ENCODE measurements at regions not wholly inside any gene's neighbourhood (a gene's known extent, or its start where the extent isn't known, plus 50 kb on each side); places are given as distances from the start of the nearest gene placed in this dataset.

DNA sequence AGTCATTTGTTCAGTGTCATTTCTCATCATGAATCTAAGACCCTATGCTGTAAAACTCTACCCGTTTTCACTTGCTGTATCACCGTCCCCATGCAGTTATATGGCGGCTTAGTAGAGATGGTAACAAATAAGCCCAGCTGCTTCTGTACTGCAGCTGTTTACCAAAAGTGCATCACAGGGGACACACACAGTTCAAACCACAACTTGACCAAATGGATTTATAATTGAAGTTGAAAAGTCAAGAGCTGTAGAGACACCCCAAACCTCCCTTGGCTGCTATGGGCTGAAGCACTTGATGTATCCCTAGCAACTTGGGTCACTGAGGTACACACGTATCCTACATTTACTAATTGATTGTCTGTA, 219.0 kb upstream of the FGF13 start:
- H3K4me2 ChIP-seq (ENCODE audit: insufficient read depth in 1 of 2, low read depth in 2 of 2, low read length in 2 of 2) = no peak overlapping the region
- H3K4me1 ChIP-seq (replicated peaks in 1 of 4; ENCODE audit: control insufficient read depth in 3 of 4, insufficient read depth in 4 of 4, low read length in 3 of 4) = no peaks in the 10 kb centered on the region
- H3K23ac ChIP-seq (ENCODE audit: insufficient read length) = no peak overlapping the region
- H2BK120ac ChIP-seq (replicated peaks; ENCODE audit: low read depth, low read length) = no peak overlapping the region
- DNase-seq (ENCODE audit: low read depth in 1 of 2, low spot score in 2 of 2) (no peak), FAIRE-seq (no peak)
- no peak overlapping the region for H2AK5ac ChIP-seq (ENCODE audit: low read depth, low read length)
- ChIA-PET CTCF (ENCODE audit: partially characterized antibody) (no interaction called here), POLR2A (ENCODE audit: partially characterized antibody) (interaction anchor here (0.6 kb wide), 1 partner anchor 1553 kb away, joined by 3 read pairs; no protein-coding TSS in a partner anchor)
- no peak overlapping the region for H3K27ac ChIP-seq (ENCODE audit: low read depth, low read length)
- no peak overlapping the region for H3K4me3 ChIP-seq (ENCODE audit: extremely low read depth in 1 of 4, insufficient read depth in 2 of 4, low read depth in 3 of 4, low read length in 4 of 4)
- H3K9me3 ChIP-seq (ENCODE audit: insufficient read depth in 2 of 2, low read depth in 1 of 2, low read length in 1 of 2) = no peaks in the 10 kb centered on the region
- no peaks in the 10 kb centered on the region for H4K20me1 ChIP-seq (replicated peaks in 1 of 2; ENCODE audit: control insufficient read depth in 1 of 2, insufficient read depth in 2 of 2, low read length in 2 of 2)
- no peak overlapping the region for H4K5ac ChIP-seq (ENCODE audit: insufficient read length, low read depth, low read length)
- H3K79me2 ChIP-seq (ENCODE audit: control insufficient read depth in 1 of 2, insufficient read depth in 2 of 2, low read length in 2 of 2) = no peaks in the 10 kb centered on the region
- no peak overlapping the region for H2BK20ac ChIP-seq (ENCODE audit: low read length)
- no peak overlapping the region for H2BK12ac ChIP-seq (ENCODE audit: low read depth, low read length)
- H3K79me1 ChIP-seq (ENCODE audit: low read depth, low read length) = no peaks in the 10 kb centered on the region
- no peak overlapping the region for H3K18ac ChIP-seq (ENCODE audit: extremely low read depth, low read length)
- no peaks in the 10 kb centered on the region for H3K23me2 ChIP-seq (ENCODE audit: low read depth, low read length)
- no peaks in the 10 kb centered on the region for H3K27me3 ChIP-seq (replicated peaks in 1 of 4; ENCODE audit: control insufficient read depth in 3 of 4, extremely low read depth in 1 of 4, insufficient read depth in 3 of 4, low read length in 3 of 4)
- H2AFZ ChIP-seq (ENCODE audit: low read length) = no peak overlapping the region
- no peak overlapping the region for H4K8ac ChIP-seq (ENCODE audit: extremely low read depth, insufficient read depth, low read length)
- no peak overlapping the region for H4K91ac ChIP-seq (replicated peaks; ENCODE audit: insufficient read length, low read length)
- H2BK15ac ChIP-seq (ENCODE audit: low read length) = no peak overlapping the region
- H3K9ac ChIP-seq (replicated peaks in 1 of 4; ENCODE audit: extremely low read depth in 1 of 4, low read depth in 3 of 4, low read length in 3 of 4) = no peak overlapping the region
- H3K36me3 ChIP-seq (ENCODE audit: control insufficient read depth in 2 of 4, insufficient read depth in 4 of 4, low read length in 3 of 4) = no peaks in the 10 kb centered on the region
- H3K14ac ChIP-seq (ENCODE audit: insufficient read length) = no peak overlapping the region
- H3K4ac ChIP-seq (replicated peaks; ENCODE audit: insufficient read length, low read depth, low read length) = no peak overlapping the region
- H3K56ac ChIP-seq (replicated peaks; ENCODE audit: insufficient read length, low read depth, low read length) = no peak overlapping the region
- no peak overlapping the region for H2BK5ac ChIP-seq (ENCODE audit: low read depth, low read length)
- WGBS, 2 experiments (ENCODE audit: extremely low coverage in 1 of 2, insufficient coverage in 1 of 2, insufficient read length in 1 of 2, insufficient replicate concordance in 2 of 2, low coverage in 1 of 2, low lambda C conversion rate in 2 of 2, missing lambda C conversion rate in 1 of 2) = 91% methylated on average over 4 of the region's 4 CpGs; no CpG with 5 or more reads in 1 of the 2 experiments
- no peak for TF ChIP-seq CHD2 (IDR thresholded peaks at IDR 0.05; ENCODE audit: low read length)
- TF ChIP-seq NRF1 (IDR thresholded peaks at IDR 0.05; ENCODE audit: low read depth, low read length) = no peak
- no peak for TF ChIP-seq GTF2F1 (IDR thresholded peaks at IDR 0.05; ENCODE audit: borderline replicate concordance, low read depth, low read length)
- no peak for TF ChIP-seq GABPA (IDR thresholded peaks at IDR 0.05; ENCODE audit: borderline replicate concordance, insufficient read depth, low read length)
- TF ChIP-seq SIN3A (conservative IDR thresholded peaks at IDR 0.05 in 1 of 2, IDR thresholded peaks at IDR 0.05 in 1 of 2; ENCODE audit: low read depth in 1 of 2, low read length in 2 of 2) = no peak
- no peak for TF ChIP-seq BCL11A (IDR thresholded peaks at IDR 0.05; ENCODE audit: low read depth in 2 of 2, low read length in 2 of 2)
- no peak for TF ChIP-seq JUN (IDR thresholded peaks at IDR 0.05; ENCODE audit: low read depth, low read length)
- no peak for TF ChIP-seq SP1 (IDR thresholded peaks at IDR 0.05; ENCODE audit: low read depth, low read length)
- no peak for TF ChIP-seq SUZ12 (IDR thresholded peaks at IDR 0.05; ENCODE audit: low read length)
